ENCODE measurements at regions not wholly inside any gene's neighbourhood (a gene's known extent, or its start where the extent isn't known, plus 50 kb on each side); places are given as distances from the start of the nearest gene placed in this dataset.

DNA sequence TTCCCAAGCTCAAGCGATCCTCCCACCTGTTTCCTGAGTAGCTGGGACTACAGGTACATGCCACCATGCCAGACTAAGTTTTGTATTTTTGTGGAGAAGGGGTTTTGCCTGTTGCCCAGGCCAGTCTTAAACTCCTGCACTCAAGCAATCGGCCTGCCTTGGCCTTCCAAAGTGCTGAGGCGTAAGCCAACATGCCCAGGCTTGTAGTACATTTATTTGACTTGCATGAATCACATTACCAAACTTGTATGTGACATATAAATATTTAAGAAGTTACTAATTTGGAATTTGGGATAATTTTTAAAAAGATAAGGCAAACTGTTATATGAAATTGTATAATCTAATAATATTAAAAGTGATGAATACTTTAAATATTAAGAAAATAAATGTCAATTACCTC lies 157.6 kb downstream of the MCHR2 start:
- DNase-seq = no peak
- no peak overlapping the region for H3K27ac ChIP-seq (ENCODE audit: low read depth in 1 of 2, low read length in 1 of 2)
- no peaks in the 10 kb centered on the region for H3K27me3 ChIP-seq (ENCODE audit: control insufficient read depth in 3 of 3, insufficient read depth in 3 of 3, low read length in 2 of 3)
- H3K9ac ChIP-seq (ENCODE audit: insufficient read depth in 1 of 2, low read length in 2 of 2) = no peak overlapping the region
- no peak for ATAC-seq (ENCODE audit: insufficient read depth, low FRiP score)
- H3K9me3 ChIP-seq (ENCODE audit: control insufficient read depth in 4 of 4, insufficient read depth in 3 of 4, low read length in 3 of 4) = no peaks in the 10 kb centered on the region
- 82 to 88% methylated on average over 3 of the region's 3 CpGs for WGBS, 2 donors
- H3K4me3 ChIP-seq = no peak overlapping the region
- TF ChIP-seq, protein P1, sequence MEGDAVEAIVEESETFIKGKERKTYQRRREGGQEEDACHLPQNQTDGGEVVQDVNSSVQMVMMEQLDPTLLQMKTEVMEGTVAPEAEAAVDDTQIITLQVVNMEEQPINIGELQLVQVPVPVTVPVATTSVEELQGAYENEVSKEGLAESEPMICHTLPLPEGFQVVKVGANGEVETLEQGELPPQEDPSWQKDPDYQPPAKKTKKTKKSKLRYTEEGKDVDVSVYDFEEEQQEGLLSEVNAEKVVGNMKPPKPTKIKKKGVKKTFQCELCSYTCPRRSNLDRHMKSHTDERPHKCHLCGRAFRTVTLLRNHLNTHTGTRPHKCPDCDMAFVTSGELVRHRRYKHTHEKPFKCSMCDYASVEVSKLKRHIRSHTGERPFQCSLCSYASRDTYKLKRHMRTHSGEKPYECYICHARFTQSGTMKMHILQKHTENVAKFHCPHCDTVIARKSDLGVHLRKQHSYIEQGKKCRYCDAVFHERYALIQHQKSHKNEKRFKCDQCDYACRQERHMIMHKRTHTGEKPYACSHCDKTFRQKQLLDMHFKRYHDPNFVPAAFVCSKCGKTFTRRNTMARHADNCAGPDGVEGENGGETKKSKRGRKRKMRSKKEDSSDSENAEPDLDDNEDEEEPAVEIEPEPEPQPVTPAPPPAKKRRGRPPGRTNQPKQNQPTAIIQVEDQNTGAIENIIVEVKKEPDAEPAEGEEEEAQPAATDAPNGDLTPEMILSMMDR (IDR thresholded peaks at IDR 0.05; ENCODE audit: control extremely low read depth, extremely low read depth) = no peak
- H3K4me1 ChIP-seq (ENCODE audit: control insufficient read depth in 5 of 5, insufficient read depth in 5 of 5, low read length in 5 of 5) = no peaks in the 10 kb centered on the region
- no peaks in the 10 kb centered on the region for H3K36me3 ChIP-seq (ENCODE audit: control insufficient read depth in 4 of 4, insufficient read depth in 4 of 4, low read length in 4 of 4)

- H3K4me1 ChIP-seq (ENCODE audit: control insufficient read depth in 5 of 5, insufficient read depth in 5 of 5, low read length in 5 of 5) = no peaks in the 10 kb centered on the region
- no peak overlapping the region for H3K27ac ChIP-seq (ENCODE audit: low read depth in 1 of 2, low read length in 1 of 2)
- H3K36me3 ChIP-seq (ENCODE audit: control insufficient read depth in 4 of 4, insufficient read depth in 4 of 4, low read length in 4 of 4) = no peaks in the 10 kb centered on the region
- ATAC-seq (ENCODE audit: insufficient read depth, low FRiP score) (no peak), DNase-seq (no peak)
- no peak overlapping the region for H3K9ac ChIP-seq (ENCODE audit: insufficient read depth in 1 of 2, low read length in 2 of 2)
- no peaks in the 10 kb centered on the region for H3K27me3 ChIP-seq (ENCODE audit: control insufficient read depth in 3 of 3, insufficient read depth in 3 of 3, low read length in 2 of 3)
- H3K4me3 ChIP-seq = no peak overlapping the region
- no peaks in the 10 kb centered on the region for H3K9me3 ChIP-seq (ENCODE audit: control insufficient read depth in 4 of 4, insufficient read depth in 3 of 4, low read length in 3 of 4)
- 76 to 82% methylated on average over 2 of the region's 2 CpGs for WGBS, 2 donors
- TF ChIP-seq, protein P1 (IDR thresholded peaks at IDR 0.05; ENCODE audit: control extremely low read depth, extremely low read depth) = no peak
Observed at GRCh38 chr6:99838607-99839006, 155.4 kb downstream of the MCHR2 start.

- TF ChIP-seq, protein P1 (IDR thresholded peaks at IDR 0.05; ENCODE audit: control extremely low read depth, extremely low read depth) = no peak
- Histone ChIP-seq H3K9ac (ENCODE audit: insufficient read depth in 1 of 2, low read length in 2 of 2) (no peak overlapping the region), H3K27me3 (ENCODE audit: control insufficient read depth in 3 of 3, insufficient read depth in 3 of 3, low read length in 2 of 3) (no peaks in the 10 kb centered on the region), H3K4me1 (ENCODE audit: control insufficient read depth in 5 of 5, insufficient read depth in 5 of 5, low read length in 5 of 5) (no peaks in the 10 kb centered on the region), H3K4me3 (no peak overlapping the region), H3K9me3 (ENCODE audit: control insufficient read depth in 4 of 4, insufficient read depth in 3 of 4, low read length in 3 of 4) (no peaks in the 10 kb centered on the region), H3K36me3 (ENCODE audit: control insufficient read depth in 4 of 4, insufficient read depth in 4 of 4, low read length in 4 of 4) (no peaks in the 10 kb centered on the region), H3K27ac (ENCODE audit: low read depth in 1 of 2, low read length in 1 of 2) (no peak overlapping the region)
- 0 to 33% methylated on average over 1 of the region's 1 CpG for WGBS, 2 donors
- DNase-seq (no peak), ATAC-seq (ENCODE audit: insufficient read depth, low FRiP score) (no peak)
Observed at GRCh38 chr6:99841297-99841696, 152.7 kb downstream of the MCHR2 start.

GRCh38 chr6:99846006-99846405 lies 148.0 kb downstream of the MCHR2 start:
- DNase-seq = no peak
- Histone ChIP-seq H3K4me1 (ENCODE audit: control insufficient read depth in 5 of 5, insufficient read depth in 5 of 5, low read length in 5 of 5) (no peaks in the 10 kb centered on the region), H3K4me3 (no peak overlapping the region), H3K27me3 (ENCODE audit: control insufficient read depth in 3 of 3, insufficient read depth in 3 of 3, low read length in 2 of 3) (no peaks in the 10 kb centered on the region), H3K9me3 (ENCODE audit: control insufficient read depth in 4 of 4, insufficient read depth in 3 of 4, low read length in 3 of 4) (no peaks in the 10 kb centered on the region), H3K9ac (ENCODE audit: insufficient read depth in 1 of 2, low read length in 2 of 2) (no peak overlapping the region), H3K27ac (ENCODE audit: low read depth in 1 of 2, low read length in 1 of 2) (no peak overlapping the region), H3K36me3 (ENCODE audit: control insufficient read depth in 4 of 4, insufficient read depth in 4 of 4, low read length in 4 of 4) (no peaks in the 10 kb centered on the region)
- 84 to 88% methylated on average over 2 of the region's 2 CpGs for WGBS, 2 donors
- no peak for ATAC-seq (ENCODE audit: insufficient read depth, low FRiP score)
- TF ChIP-seq, protein P1 (IDR thresholded peaks at IDR 0.05; ENCODE audit: control extremely low read depth, extremely low read depth) = no peak
